ENCODE measurements at regions not wholly inside any gene's neighbourhood (a gene's known extent, or its start where the extent isn't known, plus 50 kb on each side); places are given as distances from the start of the nearest gene placed in this dataset.

GRCh38 chr15:70210528-70210927 lies 112.8 kb upstream of the TLE3 start:
- TF ChIP-seq POLR2A (IDR thresholded peaks at IDR 0.05) (no peak), POLR2AphosphoS5 (IDR thresholded peaks at IDR 0.05) (no peak)
- TF ChIP-seq, protein P1, sequence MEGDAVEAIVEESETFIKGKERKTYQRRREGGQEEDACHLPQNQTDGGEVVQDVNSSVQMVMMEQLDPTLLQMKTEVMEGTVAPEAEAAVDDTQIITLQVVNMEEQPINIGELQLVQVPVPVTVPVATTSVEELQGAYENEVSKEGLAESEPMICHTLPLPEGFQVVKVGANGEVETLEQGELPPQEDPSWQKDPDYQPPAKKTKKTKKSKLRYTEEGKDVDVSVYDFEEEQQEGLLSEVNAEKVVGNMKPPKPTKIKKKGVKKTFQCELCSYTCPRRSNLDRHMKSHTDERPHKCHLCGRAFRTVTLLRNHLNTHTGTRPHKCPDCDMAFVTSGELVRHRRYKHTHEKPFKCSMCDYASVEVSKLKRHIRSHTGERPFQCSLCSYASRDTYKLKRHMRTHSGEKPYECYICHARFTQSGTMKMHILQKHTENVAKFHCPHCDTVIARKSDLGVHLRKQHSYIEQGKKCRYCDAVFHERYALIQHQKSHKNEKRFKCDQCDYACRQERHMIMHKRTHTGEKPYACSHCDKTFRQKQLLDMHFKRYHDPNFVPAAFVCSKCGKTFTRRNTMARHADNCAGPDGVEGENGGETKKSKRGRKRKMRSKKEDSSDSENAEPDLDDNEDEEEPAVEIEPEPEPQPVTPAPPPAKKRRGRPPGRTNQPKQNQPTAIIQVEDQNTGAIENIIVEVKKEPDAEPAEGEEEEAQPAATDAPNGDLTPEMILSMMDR (IDR thresholded peaks at IDR 0.05) = no peak
- intact Hi-C loops (cut with DNase I; ENCODE audit: low total_unique reads) = no loop called here
- no peaks in the 10 kb centered on the region for H3K9me3 ChIP-seq
- DNase-seq (ENCODE audit: low spot score in 2 of 2) = no peak
- no peak overlapping the region for H3K4me3 ChIP-seq
- H3K27ac ChIP-seq = no peak overlapping the region
- H3K36me3 ChIP-seq = no peaks in the 10 kb centered on the region
- H3K4me1 ChIP-seq = no peaks in the 10 kb centered on the region
- H3K27me3 ChIP-seq = no peaks in the 10 kb centered on the region

- TF ChIP-seq, protein P1 (IDR thresholded peaks at IDR 0.05) = no peak
- no peak for TF ChIP-seq POLR2AphosphoS5 (IDR thresholded peaks at IDR 0.05)
- no peak for TF ChIP-seq POLR2A (IDR thresholded peaks at IDR 0.05)
- intact Hi-C loops (cut with DNase I; ENCODE audit: low total_unique reads) = no loop called here
- Histone ChIP-seq H3K9me3 (no peaks in the 10 kb centered on the region), H3K4me3 (no peak overlapping the region), H3K36me3 (no peaks in the 10 kb centered on the region), H3K27ac (no peak overlapping the region), H3K4me1 (no peaks in the 10 kb centered on the region), H3K27me3 (no peaks in the 10 kb centered on the region)
- no peak for DNase-seq (ENCODE audit: low spot score in 2 of 2)
These were observed 112.4 kb upstream of the TLE3 start for GRCh38 chr15:70210076-70210475.

DNA sequence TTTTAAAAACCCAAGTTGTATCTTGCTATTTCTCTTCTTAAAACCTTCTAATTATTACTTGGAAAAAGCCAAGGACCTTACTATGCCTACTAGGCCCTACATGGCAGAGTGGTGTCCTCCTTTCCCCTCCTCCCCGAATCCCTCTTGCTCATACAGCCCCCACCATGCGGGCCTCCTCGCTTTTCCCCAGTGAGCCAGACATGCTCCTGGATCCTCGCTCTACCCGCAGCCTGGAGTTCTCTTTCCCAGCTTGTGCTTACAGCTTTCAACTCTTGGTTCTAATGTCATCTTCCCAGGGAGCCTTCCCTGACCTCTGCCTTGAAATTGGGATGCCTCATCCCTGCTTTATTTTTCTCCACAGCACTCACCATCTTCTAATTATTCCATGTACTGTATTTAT lies 111.8 kb upstream of the TLE3 start:
- Histone ChIP-seq H3K4me1 (no peaks in the 10 kb centered on the region), H3K27ac (no peak overlapping the region), H3K27me3 (no peaks in the 10 kb centered on the region), H3K36me3 (no peaks in the 10 kb centered on the region), H3K9me3 (no peaks in the 10 kb centered on the region), H3K4me3 (no peak overlapping the region)
- intact Hi-C loops (cut with DNase I; ENCODE audit: low total_unique reads) = no loop called here
- DNase-seq (ENCODE audit: low spot score in 2 of 2) = no peak
- TF ChIP-seq, protein P1 (IDR thresholded peaks at IDR 0.05) = no peak
- TF ChIP-seq POLR2A (IDR thresholded peaks at IDR 0.05) = no peak
- TF ChIP-seq POLR2AphosphoS5 (IDR thresholded peaks at IDR 0.05) = no peak

- intact Hi-C loops (cut with DNase I; ENCODE audit: low total_unique reads) = no loop called here
- H3K27ac ChIP-seq = no peak overlapping the region
- H3K27me3 ChIP-seq = no peaks in the 10 kb centered on the region
- TF ChIP-seq POLR2AphosphoS5 (IDR thresholded peaks at IDR 0.05) = no peak
- TF ChIP-seq, protein P1 (IDR thresholded peaks at IDR 0.05) = no peak
- TF ChIP-seq POLR2A (IDR thresholded peaks at IDR 0.05) = no peak
- no peak for DNase-seq (ENCODE audit: low spot score in 2 of 2)
- H3K4me1 ChIP-seq = no peaks in the 10 kb centered on the region
- no peaks in the 10 kb centered on the region for H3K36me3 ChIP-seq
- H3K4me3 ChIP-seq = no peak overlapping the region
- no peaks in the 10 kb centered on the region for H3K9me3 ChIP-seq
These were observed 110.6 kb upstream of the TLE3 start for GRCh38 chr15:70208332-70208731.

DNA sequence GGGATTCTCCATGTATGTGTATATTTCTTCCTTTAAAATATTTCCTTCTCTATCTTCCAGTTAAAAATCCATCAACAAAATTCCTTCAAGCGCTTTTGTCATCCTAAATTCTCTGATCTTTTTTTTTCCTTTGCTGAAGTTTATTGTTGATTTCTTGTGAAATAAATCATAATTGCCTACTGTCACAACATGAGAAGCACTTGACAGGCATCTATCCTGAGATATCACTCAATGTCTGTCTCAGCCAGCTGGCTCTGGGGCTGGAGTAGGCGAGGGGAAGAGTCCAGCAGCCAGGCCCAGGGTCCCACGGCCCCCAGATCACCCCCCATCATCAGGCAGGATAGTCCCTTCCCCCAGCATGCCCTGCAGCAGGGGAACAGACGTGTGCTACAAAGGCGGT lies 109.0 kb upstream of the TLE3 start:
- TF ChIP-seq POLR2A (IDR thresholded peaks at IDR 0.05) (no peak), POLR2AphosphoS5 (IDR thresholded peaks at IDR 0.05) (no peak)
- TF ChIP-seq, protein P1 (IDR thresholded peaks at IDR 0.05) = no peak
- Histone ChIP-seq H3K4me3 (no peak overlapping the region), H3K36me3 (no peaks in the 10 kb centered on the region), H3K9me3 (no peaks in the 10 kb centered on the region), H3K27ac (no peak overlapping the region), H3K27me3 (no peaks in the 10 kb centered on the region), H3K4me1 (no peaks in the 10 kb centered on the region)
- intact Hi-C loops (cut with DNase I; ENCODE audit: low total_unique reads) = no loop called here
- no peak for DNase-seq (ENCODE audit: low spot score in 2 of 2)
